Uterus (tissue), 3 donors: ENCODE measurements at regions not wholly inside any gene's neighbourhood (a gene's known extent, or its start where the extent isn't known, plus 50 kb on each side); places are given as distances from the start of the nearest gene placed in this dataset.

Experiments
- DNase-seq, 2 donors: peaks; one replicate each; pipeline ENCODE4 v3.0.0-alpha.2; 2019 to 2020
- H3K27ac ChIP-seq, 2 donors: fragments of 200-600 bp; sonication (generic); 1 replicate in 1 of 2; 2 replicates in 1 of 2; pipeline ENCODE4 v1.5.1; 2016 to 2018
- H3K27me3 ChIP-seq, 2 donors: fragments of 200-600 bp; sonication (generic); one replicate each; pipeline ENCODE4 v1.5.1; 2018 to 2019; ENCODE audit warnings: control low read depth in 1 of 2
- H3K36me3 ChIP-seq, 2 donors: fragments of 200-600 bp; sonication (generic); one replicate each; pipeline ENCODE4 v1.5.1; 2019; ENCODE audit warnings: control low read depth in 1 of 2
- H3K4me1 ChIP-seq, 2 donors: fragments of 200-600 bp; sonication (generic); one replicate each; pipeline ENCODE4 v1.5.1; 2018 to 2019; ENCODE audit warnings: control low read depth in 1 of 2
- H3K4me3 ChIP-seq, 2 donors: fragments of 200-600 bp; sonication (generic); 1 replicate in 1 of 2; 2 replicates in 1 of 2; pipeline ENCODE4 v1.5.1; 2018 to 2019; ENCODE audit warnings: mild to moderate bottlenecking in 1 of 2
- H3K9me3 ChIP-seq, 2 donors: fragments of 200-600 bp; sonication (generic); one replicate each; pipeline ENCODE4 v1.5.1; 2019; ENCODE audit warnings: control low read depth in 1 of 2
- CTCF ChIP-seq, 4 experiments: fragments of 200-600 bp in 2 of 4; fragments of 450-650 bp in 2 of 4; sonication (generic) in 2 of 4; IDR thresholded peaks; one replicate each; pipeline ENCODE4 v1.5.1; 2016 to 2019; ENCODE audit warnings: antibody characterized with exemption in 4 of 4, mild to moderate bottlenecking in 2 of 4, moderate library complexity in 1 of 4
- POLR2A ChIP-seq, 2 donors: fragments of 450-650 bp; IDR thresholded peaks; one replicate each; pipeline ENCODE4 v1.6.1; 2016; ENCODE audit warnings: antibody characterized with exemption in 2 of 2, mild to moderate bottlenecking in 1 of 2, moderate library complexity in 1 of 2
- intact Hi-C: fragments of 100-400 bp; cut with DNase I; formaldehyde crosslinking; loops from one replicate; pipeline ENCODE4 v1.15.1; 2023; ENCODE audit warnings: low total_unique reads
- donor health status: DM: yes; HTN: yes; CAD: no.

DNA sequence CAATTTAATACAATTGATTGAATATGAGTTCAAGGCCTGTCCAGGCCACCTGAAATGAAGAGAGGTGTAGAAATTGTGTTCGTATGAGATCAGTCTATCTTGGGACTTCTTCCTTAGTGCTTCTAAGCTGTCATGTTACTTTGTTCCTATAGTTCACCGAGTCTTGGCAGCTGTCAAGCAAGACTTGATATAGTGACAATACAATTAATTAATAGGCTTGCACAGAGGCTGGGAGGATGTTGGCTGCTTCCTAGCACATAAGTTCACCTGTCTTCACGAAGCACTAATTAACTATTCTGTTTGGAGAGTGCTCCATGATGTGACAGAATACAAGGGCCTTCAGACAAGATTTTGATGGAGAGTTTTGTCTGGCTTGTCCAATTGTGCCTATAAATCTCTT lies 103.7 kb upstream of the CD96 start:
- no peak overlapping the region for H3K27ac ChIP-seq
- no peak overlapping the region for H3K4me3 ChIP-seq
- intact Hi-C loops, result no loop called here
- TF ChIP-seq POLR2A (IDR thresholded peaks at IDR 0.05), result no peak
- TF ChIP-seq CTCF (IDR thresholded peaks at IDR 0.05), result no peak
- DNase-seq, result no peak
- H3K36me3 ChIP-seq, result no peaks in the 10 kb centered on the region
- H3K27me3 ChIP-seq, result no peaks in the 10 kb centered on the region
- H3K4me1 ChIP-seq, result no peaks in the 10 kb centered on the region
- H3K9me3 ChIP-seq, result no peaks in the 10 kb centered on the region

GRCh38 chr3:111454551-111454950 lies 87.4 kb upstream of the CD96 start:
- DNase-seq, result no peak
- Histone ChIP-seq H3K4me3 (no peak overlapping the region), H3K9me3 (no peaks in the 10 kb centered on the region), H3K27ac (no peak overlapping the region), H3K4me1 (no peaks in the 10 kb centered on the region), H3K27me3 (no peaks in the 10 kb centered on the region), H3K36me3 (no peaks in the 10 kb centered on the region)
- TF ChIP-seq CTCF (IDR thresholded peaks at IDR 0.05), result no peak
- no peak for TF ChIP-seq POLR2A (IDR thresholded peaks at IDR 0.05)
- intact Hi-C loops, result no loop called here

DNA sequence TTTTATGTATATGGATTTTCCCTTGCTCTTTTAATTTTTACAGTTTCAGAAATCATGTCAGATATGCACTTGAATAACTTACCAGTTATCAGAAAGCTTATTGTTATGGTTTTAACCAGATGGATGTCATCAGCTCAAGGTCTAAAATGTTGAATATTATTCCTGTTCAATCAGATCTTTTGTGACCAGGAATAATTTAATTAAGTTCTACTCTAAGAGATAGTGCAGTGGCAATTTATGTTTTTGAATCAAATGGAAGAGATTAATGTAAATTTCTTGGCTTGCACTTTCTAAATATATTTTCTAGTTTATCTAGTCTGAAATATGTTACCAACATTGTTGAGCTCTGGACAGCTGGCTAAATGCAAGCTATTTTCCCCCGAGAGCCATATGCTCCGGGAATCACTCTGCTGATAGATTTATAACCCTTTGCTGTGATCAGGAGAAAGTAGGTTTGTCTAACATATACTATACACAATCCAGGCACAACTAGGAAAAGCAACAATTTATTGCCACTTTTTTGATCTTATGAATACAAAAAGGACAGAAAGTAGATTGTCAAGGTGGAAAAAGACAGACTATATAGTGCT lies 76.8 kb upstream of the CD96 start:
- Histone ChIP-seq H3K4me1 (no peaks in the 10 kb centered on the region), H3K9me3 (no peaks in the 10 kb centered on the region), H3K36me3 (no peaks in the 10 kb centered on the region), H3K27ac (no peak overlapping the region), H3K4me3 (no peak overlapping the region), H3K27me3 (no peaks in the 10 kb centered on the region)
- intact Hi-C loops, result no loop called here
- TF ChIP-seq CTCF (IDR thresholded peaks at IDR 0.05), result no peak
- no peak for TF ChIP-seq POLR2A (IDR thresholded peaks at IDR 0.05)
- no peak for DNase-seq

- no peaks in the 10 kb centered on the region for H3K9me3 ChIP-seq
- no peaks in the 10 kb centered on the region for H3K36me3 ChIP-seq
- no peak for TF ChIP-seq POLR2A (IDR thresholded peaks at IDR 0.05)
- TF ChIP-seq CTCF (IDR thresholded peaks at IDR 0.05), result no peak
- H3K27me3 ChIP-seq, result no peaks in the 10 kb centered on the region
- DNase-seq, result no peak
- no peak overlapping the region for H3K4me3 ChIP-seq
- H3K27ac ChIP-seq, result no peak overlapping the region
- intact Hi-C loops, result no loop called here
- H3K4me1 ChIP-seq, result no peaks in the 10 kb centered on the region
Observed at GRCh38 chr3:111470032-111470431, 72.0 kb upstream of the CD96 start.

DNA sequence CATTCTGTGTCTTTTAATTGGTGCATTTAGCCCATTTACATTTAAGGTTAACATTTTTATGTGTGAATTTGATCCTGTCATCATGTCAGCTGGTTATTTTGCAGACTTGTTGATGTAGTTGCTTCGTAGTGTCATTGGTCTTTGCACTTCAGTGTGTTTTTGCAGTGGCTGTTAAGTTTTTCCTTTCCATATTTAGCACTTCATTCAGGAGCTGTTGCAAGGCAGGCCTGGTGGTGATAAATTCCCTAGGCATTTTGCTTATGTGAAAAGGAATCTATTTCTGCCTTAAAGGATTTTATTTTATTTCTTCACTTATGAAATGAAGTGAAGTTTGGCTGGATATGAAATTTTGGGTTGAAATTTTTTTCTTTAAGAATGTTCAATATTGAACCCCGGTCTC lies 70.2 kb upstream of the CD96 start:
- Histone ChIP-seq H3K9me3 (no peaks in the 10 kb centered on the region), H3K4me3 (no peak overlapping the region), H3K27ac (no peak overlapping the region), H3K4me1 (no peaks in the 10 kb centered on the region), H3K27me3 (no peaks in the 10 kb centered on the region), H3K36me3 (no peaks in the 10 kb centered on the region)
- intact Hi-C loops, result no loop called here
- TF ChIP-seq POLR2A (IDR thresholded peaks at IDR 0.05) (no peak), CTCF (IDR thresholded peaks at IDR 0.05) (no peak)
- no peak for DNase-seq
